Aorta (tissue), 5 donors: ENCODE measurements at regions not wholly inside any gene's neighbourhood (a gene's known extent, or its start where the extent isn't known, plus 50 kb on each side); places are given as distances from the start of the nearest gene placed in this dataset.

ENCODE experiments used
- ATAC-seq: fragments of 200-7000 bp; cut with Tn5 transposase; one replicate; pipeline ENCODE4 v1.9.1; 2022; ENCODE audit warnings: moderate library complexity; ENCODE audit not compliant: low FRiP score
- DNase-seq, 2 donors: peaks; one replicate each; pipeline ENCODE4 v3.0.0-alpha.2; 2020
- H3K27ac ChIP-seq, 2 donors: one replicate each; pipeline ENCODE4 v1.5.1; 2013; ENCODE audit warnings: low read length in 2 of 2, mild to moderate bottlenecking in 2 of 2, moderate library complexity in 2 of 2, control low read depth in 1 of 2, inconsistent platforms in 1 of 2, low read depth in 1 of 2
- H3K27me3 ChIP-seq, 2 donors: one replicate each; pipeline ENCODE4 v1.6.1; 2013; ENCODE audit warnings: control low read depth in 1 of 2, low read length in 1 of 2, mild to moderate bottlenecking in 1 of 2, moderate library complexity in 1 of 2; ENCODE audit not compliant: insufficient read depth in 2 of 2, control insufficient read depth in 1 of 2
- H3K36me3 ChIP-seq, 2 donors: one replicate each; pipeline ENCODE4 v1.6.1; 2013; ENCODE audit warnings: control low read depth in 1 of 2, low read length in 1 of 2, mild to moderate bottlenecking in 1 of 2; ENCODE audit not compliant: insufficient read depth in 2 of 2, control insufficient read depth in 1 of 2
- H3K4me1 ChIP-seq, 2 donors: one replicate each; pipeline ENCODE4 v1.6.1; 2013; ENCODE audit warnings: low read length in 2 of 2, control low read depth in 1 of 2, mild to moderate bottlenecking in 1 of 2, moderate library complexity in 1 of 2; ENCODE audit not compliant: insufficient read depth in 2 of 2, control insufficient read depth in 1 of 2
- H3K4me3 ChIP-seq, 2 donors: one replicate each; pipeline ENCODE4 v1.5.1; 2013; ENCODE audit warnings: low read length in 2 of 2, control low read depth in 1 of 2, mild to moderate bottlenecking in 1 of 2
- H3K9me3 ChIP-seq: one replicate; pipeline ENCODE4 v1.6.1; 2013; ENCODE audit warnings: mild to moderate bottlenecking, low read length; ENCODE audit not compliant: control insufficient read depth
- WGBS, 2 donors: extraction: QIAGEN DNeasy Blood & Tissue Kit; methylation state at CpG; one replicate each; pipeline ENCODE4 v1.1.7; 2013; 5-methylcytosine and 5-hydroxymethylcytosine counted together
- intact Hi-C, 2 donors: fragments of 100-400 bp; cut with DNase I; formaldehyde crosslinking; loops; one replicate each; pipeline versions ENCODE4 v1.14.2 to v1.15.0; 2022
- donor health status: healthy with polysubstance abuse.
- donor health status: Bipolar disorder and iron deficiency.
- donor health status: DM: no; HTN: no; CAD: no.
- donor health status: DM: no; HTN: no; CAD: no.
- donor health status: DM: yes; HTN: yes; CAD: no.

DNA sequence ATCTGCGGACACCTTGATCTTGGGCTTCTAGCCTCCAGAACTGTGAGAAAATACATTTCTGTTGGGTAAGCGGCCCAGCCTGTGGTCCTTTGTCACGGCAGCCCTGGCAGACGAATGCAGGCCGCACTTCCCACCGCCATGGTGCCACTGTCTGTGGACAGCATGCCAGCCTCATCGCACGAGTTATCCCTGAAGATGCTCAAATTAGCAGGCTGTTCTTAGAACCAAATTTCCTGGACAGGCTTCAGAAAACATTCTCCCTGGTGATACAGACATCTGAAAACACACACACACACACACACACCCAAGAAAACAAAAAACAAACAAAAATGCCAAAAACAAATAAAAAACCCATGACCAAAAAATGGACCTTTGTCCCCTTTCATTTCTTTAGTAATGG, 343.5 kb upstream of the GATB start:
- intact Hi-C loops: no loop called here
- no peak for ATAC-seq

DNA sequence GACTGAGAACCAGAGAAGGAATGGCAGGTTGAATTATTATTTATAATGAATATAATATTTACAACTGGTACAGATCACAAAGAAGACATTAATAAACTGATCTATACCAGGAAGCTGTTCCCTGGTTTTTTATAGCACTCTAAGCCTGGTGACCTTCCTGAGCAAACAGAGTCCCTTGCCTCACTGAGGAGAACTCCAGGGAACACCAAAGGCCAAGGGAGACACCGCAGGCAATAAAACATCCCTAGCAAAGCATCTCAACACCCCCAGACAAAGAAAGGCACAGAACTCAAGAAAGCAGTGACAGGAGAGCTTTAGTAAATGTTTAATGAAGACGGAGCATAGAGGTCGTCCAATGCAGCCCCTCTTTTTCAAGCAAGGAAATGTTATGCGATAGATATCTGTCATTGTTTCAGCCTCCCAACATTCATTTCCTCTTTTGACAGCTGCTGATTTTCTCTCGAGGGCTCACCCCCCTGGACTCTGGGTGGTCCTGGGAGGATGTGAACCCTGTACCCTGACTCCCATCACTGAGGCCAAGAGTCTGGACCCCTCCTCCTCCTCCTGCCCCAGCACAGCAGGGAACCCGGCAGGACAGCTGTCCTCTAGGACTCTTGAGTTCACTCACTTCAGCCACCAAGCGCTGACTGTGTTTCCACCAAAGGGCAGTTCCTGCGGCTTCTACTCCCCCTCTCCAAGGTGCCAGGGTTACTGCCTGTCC, 342.5 kb upstream of the GATB start:
- Histone ChIP-seq H3K4me3 (no peak overlapping the region), H3K27ac (no peak overlapping the region), H3K36me3 (no peaks in the 10 kb centered on the region), H3K9me3 (no peaks in the 10 kb centered on the region), H3K4me1 (peaks cover 0 to 5% of the 10 kb centered on the region in 2 donors), H3K27me3 (no peaks in the 10 kb centered on the region)
- DNase-seq: no peak
- no peak for ATAC-seq
- WGBS, 2 donors: 60 to 70% methylated on average over 7 to 8 of the region's 8 CpGs
- intact Hi-C loops: no loop called here

More for the DNA sequence above, 343.5 kb upstream of the GATB start:
- no peaks in the 10 kb centered on the region for H3K36me3 ChIP-seq
- DNase-seq: no peak
- no peak overlapping the region for H3K27ac ChIP-seq
- H3K4me3 ChIP-seq: no peak overlapping the region
- 90 to 92% methylated on average over 8 of the region's 8 CpGs for WGBS, 2 donors
- no peaks in the 10 kb centered on the region for H3K27me3 ChIP-seq
- H3K9me3 ChIP-seq: no peaks in the 10 kb centered on the region
- peaks cover 0 to 5% of the 10 kb centered on the region in 2 donors for H3K4me1 ChIP-seq

DNA sequence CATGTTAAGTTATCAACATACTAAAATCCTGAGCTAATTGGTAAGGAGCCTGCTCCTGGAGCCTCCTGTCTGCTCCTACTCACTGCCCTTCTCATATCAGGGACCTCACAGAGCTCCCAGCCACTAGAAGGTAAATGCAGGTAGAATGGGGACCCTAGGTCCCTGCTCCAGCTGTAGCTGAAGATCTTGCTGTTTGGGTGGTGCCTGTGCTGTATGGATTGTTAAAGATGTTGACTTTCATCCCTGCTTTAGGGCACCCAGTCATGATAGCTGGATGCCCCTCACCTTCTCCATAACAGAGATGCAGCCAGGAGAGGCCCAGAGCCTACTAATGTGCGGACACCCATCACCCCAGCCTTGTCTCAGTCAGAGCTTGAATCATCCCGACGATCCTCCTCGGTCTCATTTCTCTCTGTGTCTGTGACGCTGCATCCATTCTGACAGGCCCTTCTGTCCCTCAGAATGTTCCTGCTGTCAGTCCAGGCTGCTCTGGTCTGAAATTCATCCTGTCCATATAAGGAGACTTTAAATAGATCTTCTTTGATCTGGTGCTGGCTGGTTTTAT, 341.7 kb upstream of the GATB start:
- no peak for DNase-seq
- no peak for ATAC-seq
- Histone ChIP-seq H3K9me3 (no peaks in the 10 kb centered on the region), H3K4me1 (peaks cover 0 to 5% of the 10 kb centered on the region in 2 donors), H3K27ac (no peak overlapping the region), H3K4me3 (no peak overlapping the region), H3K27me3 (no peaks in the 10 kb centered on the region), H3K36me3 (no peaks in the 10 kb centered on the region)
- intact Hi-C loops: no loop called here
- WGBS, 2 donors: 87 to 89% methylated on average over 5 of the region's 5 CpGs

DNA sequence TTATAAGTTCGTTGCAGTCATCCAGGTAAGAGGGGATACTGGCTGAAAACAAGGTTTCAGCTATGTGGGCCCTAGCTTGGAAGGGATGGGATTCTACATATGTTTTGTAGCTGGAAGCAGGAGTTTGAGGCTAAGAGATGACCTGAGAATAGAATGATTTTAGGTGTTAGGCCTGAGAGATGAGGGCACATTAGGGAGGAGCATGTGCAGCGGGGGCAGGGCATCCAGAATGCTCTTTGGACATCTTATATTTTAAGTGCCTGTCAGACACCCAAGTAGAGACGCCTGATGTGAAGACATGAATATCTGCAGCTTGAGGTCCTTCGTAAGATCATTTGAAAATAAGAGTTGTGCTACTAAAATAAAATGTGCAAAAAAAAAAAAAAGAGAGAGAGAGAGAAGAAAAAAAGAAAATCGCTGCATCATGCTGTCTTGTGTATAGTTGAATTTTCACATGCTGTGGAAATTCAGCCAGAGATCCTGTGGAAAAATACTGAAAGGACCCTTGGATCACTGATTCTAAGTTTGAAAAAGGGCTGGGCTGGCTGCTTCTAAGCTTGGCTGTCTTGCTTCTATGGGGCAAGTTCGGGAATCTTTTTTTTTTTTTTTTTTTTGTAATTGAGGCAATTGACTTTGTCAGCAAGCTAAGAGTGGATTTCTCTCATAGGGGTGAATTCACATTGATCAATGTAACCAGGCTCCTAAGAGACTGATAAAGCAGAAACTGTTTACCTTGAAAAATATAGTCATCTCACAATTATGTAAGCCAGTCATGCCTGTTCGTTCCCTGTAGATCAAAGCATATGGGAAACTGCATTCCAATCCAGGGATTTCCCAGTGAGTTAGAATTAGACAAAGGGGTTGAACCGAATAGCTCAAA, 341.0 kb upstream of the GATB start:
- intact Hi-C loops: no loop called here
- DNase-seq (no peak), ATAC-seq (no peak)
- no peak overlapping the region for H3K27ac ChIP-seq
- H3K4me1 ChIP-seq: peaks cover 0 to 5% of the 10 kb centered on the region in 2 donors
- H3K36me3 ChIP-seq: no peaks in the 10 kb centered on the region
- H3K27me3 ChIP-seq: no peaks in the 10 kb centered on the region
- H3K9me3 ChIP-seq: no peaks in the 10 kb centered on the region
- 77 to 79% methylated on average over 8 of the region's 8 CpGs for WGBS, 2 donors
- no peak overlapping the region for H3K4me3 ChIP-seq

- DNase-seq (no peak), ATAC-seq (no peak)
- no peaks in the 10 kb centered on the region for H3K27me3 ChIP-seq
- no peak overlapping the region for H3K4me3 ChIP-seq
- 84 to 87% methylated on average over 6 of the region's 6 CpGs for WGBS, 2 donors
- intact Hi-C loops: no loop called here
- no peaks in the 10 kb centered on the region for H3K36me3 ChIP-seq
- no peaks in the 10 kb centered on the region for H3K4me1 ChIP-seq
- H3K9me3 ChIP-seq: no peaks in the 10 kb centered on the region
- no peak overlapping the region for H3K27ac ChIP-seq
Observed at GRCh38 chr4:152100379-152101201, 339.8 kb upstream of the GATB start.

DNA sequence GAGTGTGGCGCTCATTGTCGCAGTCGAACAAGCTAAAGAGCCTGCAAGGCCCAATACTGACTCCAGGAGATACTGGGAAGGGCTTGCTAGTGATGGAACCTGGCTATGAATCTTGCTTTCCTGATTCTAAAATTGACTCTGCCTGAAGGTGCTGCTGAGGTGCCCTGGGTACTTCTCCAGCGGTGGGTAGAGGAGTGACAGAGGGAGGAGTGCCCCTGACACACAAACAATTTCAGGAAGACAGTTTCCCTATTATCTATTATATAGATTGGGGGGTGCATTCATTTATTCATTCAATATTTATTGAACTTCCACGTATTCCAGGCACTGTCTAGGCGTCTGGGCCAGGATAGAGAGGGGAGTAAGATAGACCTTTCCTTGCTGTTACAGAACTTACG, 339.2 kb upstream of the GATB start:
- Histone ChIP-seq H3K36me3 (no peaks in the 10 kb centered on the region), H3K27me3 (no peaks in the 10 kb centered on the region), H3K27ac (no peak overlapping the region), H3K9me3 (no peaks in the 10 kb centered on the region), H3K4me3 (no peak overlapping the region), H3K4me1 (no peaks in the 10 kb centered on the region)
- intact Hi-C loops: no loop called here
- ATAC-seq (no peak), DNase-seq (no peak)
- WGBS, 2 donors: 95% methylated on average over 7 of the region's 7 CpGs

DNA sequence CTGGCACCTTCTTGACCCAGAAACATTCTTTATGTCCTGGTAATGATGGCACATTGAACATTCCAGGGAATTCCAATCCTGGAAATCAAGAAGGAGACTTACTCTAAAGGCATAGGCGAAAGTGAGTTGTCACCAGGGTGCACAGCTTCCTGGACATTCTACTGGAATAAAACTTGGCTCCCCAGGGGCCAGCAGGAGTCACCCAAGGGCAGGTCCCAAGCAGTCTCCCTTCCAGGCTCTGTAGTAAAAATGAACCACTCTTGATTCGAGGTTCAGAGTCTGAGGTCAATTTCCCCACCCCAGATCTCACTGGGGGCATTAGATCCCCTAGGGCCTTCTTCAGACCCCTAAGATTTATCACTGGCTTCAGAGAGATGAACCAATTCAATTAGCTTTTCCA, 338.7 kb upstream of the GATB start:
- Histone ChIP-seq H3K27me3 (no peaks in the 10 kb centered on the region), H3K9me3 (no peaks in the 10 kb centered on the region), H3K4me3 (no peak overlapping the region), H3K27ac (no peak overlapping the region), H3K36me3 (no peaks in the 10 kb centered on the region), H3K4me1 (no peaks in the 10 kb centered on the region)
- 82 to 84% methylated on average over 2 of the region's 2 CpGs for WGBS, 2 donors
- ATAC-seq (no peak), DNase-seq (no peak)
- intact Hi-C loops: no loop called here

GRCh38 chr4:152099061-152099425, 338.2 kb upstream of the GATB start:
- WGBS, 2 donors: 76 to 78% methylated on average over 6 of the region's 6 CpGs
- Histone ChIP-seq H3K27me3 (no peaks in the 10 kb centered on the region), H3K4me3 (no peak overlapping the region), H3K9me3 (no peaks in the 10 kb centered on the region), H3K36me3 (no peaks in the 10 kb centered on the region), H3K4me1 (no peaks in the 10 kb centered on the region), H3K27ac (no peak overlapping the region)
- DNase-seq (no peak), ATAC-seq (no peak)
- intact Hi-C loops: no loop called here
